WERI-Rb-1 (cell line): ENCODE measurements at regions not wholly inside any gene's neighbourhood (a gene's known extent, or its start where the extent isn't known, plus 50 kb on each side); places are given as distances from the start of the nearest gene placed in this dataset.

ENCODE experiments used
- DNase-seq: peaks from one replicate; pipeline ENCODE4 v3.0.0-alpha.2; 2020
- H3K27ac ChIP-seq: fragments of 250-450 bp; sonication (Bioruptor Pico); 2 replicates; pipeline ENCODE4 v1.5.1; 2020; ENCODE audit warnings: mild to moderate bottlenecking, moderate library complexity
- H3K27me3 ChIP-seq: fragments of 250-450 bp; sonication (Bioruptor Pico); 2 replicates; pipeline ENCODE4 v1.5.1; 2021; ENCODE audit warnings: mild to moderate bottlenecking, low read depth, moderate library complexity; ENCODE audit not compliant: insufficient read depth, severe bottlenecking
- H3K36me3 ChIP-seq: fragments of 250-450 bp; sonication (Bioruptor Pico); 2 replicates; pipeline ENCODE4 v1.5.1; 2020; ENCODE audit warnings: mild to moderate bottlenecking, moderate library complexity
- H3K4me3 ChIP-seq: 2 replicates; pipeline ENCODE4 v1.5.1; 2011; ENCODE audit warnings: low read depth, mild to moderate bottlenecking, control low read depth, low read length
- H3K9me3 ChIP-seq: fragments of 250-450 bp; sonication (Bioruptor Pico); 2 replicates; pipeline ENCODE4 v1.5.1; 2021; ENCODE audit warnings: mild to moderate bottlenecking, moderate library complexity; ENCODE audit not compliant: severe bottlenecking
- TF ChIP-seq, protein P1 (sequence below): IDR thresholded peaks from 2 replicates; pipeline ENCODE4 v1.5.1; 2011; ENCODE audit warnings: low read depth, mild to moderate bottlenecking, control low read depth, inconsistent platforms, low read length

DNA sequence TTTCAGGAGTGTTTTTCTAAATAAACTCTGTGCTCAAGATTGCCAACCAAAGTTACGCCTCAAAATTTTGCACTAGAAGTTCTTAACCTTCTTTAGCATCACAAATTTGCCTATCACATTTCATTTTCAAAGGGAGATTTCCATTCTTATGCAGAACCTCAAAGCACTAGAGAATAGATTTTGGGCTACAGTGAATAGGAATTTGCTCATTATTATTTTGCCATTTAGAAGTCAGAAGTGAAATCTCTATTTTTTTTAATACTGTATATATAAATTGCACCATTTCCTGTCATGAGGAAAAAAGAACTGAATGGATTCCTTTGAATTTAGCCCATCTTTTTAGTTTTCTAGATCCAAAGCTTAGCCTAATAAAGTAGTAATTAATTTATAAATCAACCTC, 796.4 kb downstream of the ADGRL2 start:
- Histone ChIP-seq H3K27ac (no peak overlapping the region), H3K4me3 (no peak overlapping the region), H3K36me3 (no peaks in the 10 kb centered on the region), H3K9me3 (no peaks in the 10 kb centered on the region), H3K27me3 (no peaks in the 10 kb centered on the region)
- DNase-seq = no peak
- TF ChIP-seq, protein P1, sequence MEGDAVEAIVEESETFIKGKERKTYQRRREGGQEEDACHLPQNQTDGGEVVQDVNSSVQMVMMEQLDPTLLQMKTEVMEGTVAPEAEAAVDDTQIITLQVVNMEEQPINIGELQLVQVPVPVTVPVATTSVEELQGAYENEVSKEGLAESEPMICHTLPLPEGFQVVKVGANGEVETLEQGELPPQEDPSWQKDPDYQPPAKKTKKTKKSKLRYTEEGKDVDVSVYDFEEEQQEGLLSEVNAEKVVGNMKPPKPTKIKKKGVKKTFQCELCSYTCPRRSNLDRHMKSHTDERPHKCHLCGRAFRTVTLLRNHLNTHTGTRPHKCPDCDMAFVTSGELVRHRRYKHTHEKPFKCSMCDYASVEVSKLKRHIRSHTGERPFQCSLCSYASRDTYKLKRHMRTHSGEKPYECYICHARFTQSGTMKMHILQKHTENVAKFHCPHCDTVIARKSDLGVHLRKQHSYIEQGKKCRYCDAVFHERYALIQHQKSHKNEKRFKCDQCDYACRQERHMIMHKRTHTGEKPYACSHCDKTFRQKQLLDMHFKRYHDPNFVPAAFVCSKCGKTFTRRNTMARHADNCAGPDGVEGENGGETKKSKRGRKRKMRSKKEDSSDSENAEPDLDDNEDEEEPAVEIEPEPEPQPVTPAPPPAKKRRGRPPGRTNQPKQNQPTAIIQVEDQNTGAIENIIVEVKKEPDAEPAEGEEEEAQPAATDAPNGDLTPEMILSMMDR = no peak

DNA sequence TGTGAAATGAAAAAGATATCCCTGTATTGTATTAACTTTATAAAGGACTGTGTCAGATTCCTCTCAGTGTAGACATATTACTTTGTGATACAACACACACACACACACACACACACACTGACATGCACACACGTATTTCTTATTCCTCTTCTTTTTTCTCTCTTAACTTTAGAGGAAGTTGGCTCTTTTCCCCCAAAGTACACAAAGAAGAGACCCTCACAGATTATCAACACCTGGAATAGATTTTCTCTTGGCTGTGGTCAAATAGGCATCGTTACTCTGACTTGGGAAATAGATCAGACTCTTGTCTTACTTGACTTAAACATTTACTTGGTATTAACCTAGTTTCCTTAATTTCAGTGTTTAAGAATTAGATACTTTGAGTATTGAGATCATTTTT, 792.8 kb downstream of the ADGRL2 start:
- no peak for DNase-seq
- TF ChIP-seq, protein P1 = no peak
- H3K9me3 ChIP-seq = no peaks in the 10 kb centered on the region
- no peaks in the 10 kb centered on the region for H3K36me3 ChIP-seq
- no peak overlapping the region for H3K4me3 ChIP-seq
- H3K27me3 ChIP-seq = no peaks in the 10 kb centered on the region
- no peak overlapping the region for H3K27ac ChIP-seq

- TF ChIP-seq, protein P1 = no peak
- DNase-seq = no peak
Measured at GRCh38 chr1:82589588-82589987, 788.9 kb downstream of the ADGRL2 start.

GRCh38 chr1:82587371-82587770, 786.6 kb downstream of the ADGRL2 start:
- DNase-seq = no peak
- Histone ChIP-seq H3K36me3 (no peaks in the 10 kb centered on the region), H3K9me3 (no peaks in the 10 kb centered on the region), H3K27me3 (no peaks in the 10 kb centered on the region), H3K4me3 (no peak overlapping the region), H3K27ac (no peak overlapping the region)
- TF ChIP-seq, protein P1 = no peak

More at GRCh38 chr1:82589588-82589987, 788.9 kb downstream of the ADGRL2 start:
- Histone ChIP-seq H3K4me3 (no peak overlapping the region), H3K36me3 (no peaks in the 10 kb centered on the region), H3K27ac (no peak overlapping the region), H3K9me3 (no peaks in the 10 kb centered on the region), H3K27me3 (no peaks in the 10 kb centered on the region)

- H3K9me3 ChIP-seq = no peaks in the 10 kb centered on the region
- no peaks in the 10 kb centered on the region for H3K27me3 ChIP-seq
- no peaks in the 10 kb centered on the region for H3K36me3 ChIP-seq
- no peak for DNase-seq
- H3K4me3 ChIP-seq = no peak overlapping the region
- H3K27ac ChIP-seq = no peak overlapping the region
- TF ChIP-seq, protein P1 = no peak
Measured at GRCh38 chr1:82586473-82586872, 785.7 kb downstream of the ADGRL2 start.

DNA sequence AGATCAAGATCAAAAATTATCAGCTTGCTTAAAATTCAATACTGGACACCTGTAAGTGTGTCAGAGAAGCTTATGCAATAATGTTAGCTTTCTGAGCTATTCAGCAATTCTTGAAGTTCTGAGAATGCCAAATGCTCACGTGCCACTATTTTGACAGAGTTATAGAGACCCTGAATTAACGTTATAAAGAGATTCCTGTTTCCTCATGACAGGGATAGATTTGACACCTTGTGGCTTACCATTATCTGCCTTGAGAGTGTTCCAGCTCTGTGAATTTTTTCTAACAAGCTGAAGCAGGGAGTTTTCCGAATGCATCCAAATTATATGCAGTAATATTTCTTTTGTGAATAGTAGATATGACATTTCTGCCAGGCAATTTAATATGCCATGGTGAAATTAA, 781.6 kb downstream of the ADGRL2 start:
- DNase-seq = no peak
- TF ChIP-seq, protein P1 = no peak
- Histone ChIP-seq H3K9me3 (no peaks in the 10 kb centered on the region), H3K4me3 (no peak overlapping the region), H3K36me3 (no peaks in the 10 kb centered on the region), H3K27ac (no peak overlapping the region), H3K27me3 (no peaks in the 10 kb centered on the region)
